GM18873 (cell line): ENCODE measurements at regions not wholly inside any gene's neighbourhood (a gene's known extent, or its start where the extent isn't known, plus 50 kb on each side); places are given as distances from the start of the nearest gene placed in this dataset.

ENCODE experiments used
- ATAC-seq: cut with Tn5 transposase; IDR thresholded peaks from one replicate; pipeline ENCODE4 v1.9.1; 2021; ENCODE audit warnings: mild to moderate bottlenecking, moderate library complexity, moderate number of reproducible peaks; ENCODE audit not compliant: unreplicated experiment, low FRiP score

GRCh38 chr5:29061381-29061780, 2023.0 kb upstream of the CDH9 start:
- ATAC-seq: no peak

GRCh38 chr5:29054694-29055093, 2016.3 kb upstream of the CDH9 start:
- ATAC-seq: no peak

GRCh38 chr5:29054282-29054681, 2015.9 kb upstream of the CDH9 start:
- ATAC-seq: no peak

- no peak for ATAC-seq
These were observed 2013.1 kb upstream of the CDH9 start for GRCh38 chr5:29051509-29051908.

- no peak for ATAC-seq
These were observed 2003.8 kb upstream of the CDH9 start for GRCh38 chr5:29042152-29042551.

- no peak for ATAC-seq
These were observed 2002.0 kb upstream of the CDH9 start for GRCh38 chr5:29040404-29040803.

GRCh38 chr5:29039994-29040393, 2001.6 kb upstream of the CDH9 start:
- no peak for ATAC-seq

GRCh38 chr5:29037716-29038115, 1999.3 kb upstream of the CDH9 start:
- ATAC-seq: no peak

GRCh38 chr5:29024052-29024451, 1985.7 kb upstream of the CDH9 start:
- no peak for ATAC-seq

- ATAC-seq: no peak
These were observed 1985.2 kb upstream of the CDH9 start for GRCh38 chr5:29023541-29023940.

- ATAC-seq: no peak
These were observed 1979.1 kb upstream of the CDH9 start for GRCh38 chr5:29017501-29017900.

GRCh38 chr5:29016067-29016466, 1977.7 kb upstream of the CDH9 start:
- no peak for ATAC-seq

- no peak for ATAC-seq
These were observed 1977.1 kb upstream of the CDH9 start for GRCh38 chr5:29015523-29015922.

GRCh38 chr5:29005386-29005785, 1967.0 kb upstream of the CDH9 start:
- ATAC-seq: no peak

- ATAC-seq: no peak
These were observed 1964.1 kb upstream of the CDH9 start for GRCh38 chr5:29002481-29002880.

GRCh38 chr5:29001666-29002065, 1963.3 kb upstream of the CDH9 start:
- no peak for ATAC-seq

GRCh38 chr5:28984639-28985038, 1946.3 kb upstream of the CDH9 start:
- no peak for ATAC-seq

GRCh38 chr5:28975508-28975907, 1937.1 kb upstream of the CDH9 start:
- no peak for ATAC-seq

- ATAC-seq: no peak
These were observed 1929.5 kb upstream of the CDH9 start for GRCh38 chr5:28967848-28968247.

- ATAC-seq: no peak
These were observed 1923.4 kb upstream of the CDH9 start for GRCh38 chr5:28961816-28962215.

GRCh38 chr5:28958581-28958980, 1920.2 kb upstream of the CDH9 start:
- ATAC-seq: no peak

GRCh38 chr5:28957450-28957849, 1919.1 kb upstream of the CDH9 start:
- ATAC-seq: no peak

- no peak for ATAC-seq
These were observed 1915.7 kb upstream of the CDH9 start for GRCh38 chr5:28954074-28954473.
